ENCODE measurements at regions not wholly inside any gene's neighbourhood (a gene's known extent, or its start where the extent isn't known, plus 50 kb on each side); places are given as distances from the start of the nearest gene placed in this dataset.
"Not testable (repeated sequence)": the region's sequence is repeated elsewhere in the genome, so short reads cannot be mapped to it uniquely, and the experiment has no call there.

- peak; percentile 22 for DNase-seq
Observed at GRCh38 chr1:58249737-58250586, 296.6 kb downstream of the OMA1 start.

- no peak for DNase-seq
Observed at GRCh38 chr1:58249388-58249736, 297.2 kb downstream of the OMA1 start.

GRCh38 chr1:58248791-58249190 lies 297.7 kb downstream of the OMA1 start:
- DNase-seq, result no peak

- no peak for DNase-seq
Observed at GRCh38 chr1:58248072-58248471, 298.5 kb downstream of the OMA1 start.

GRCh38 chr1:58246549-58246948 lies 300.0 kb downstream of the OMA1 start:
- no peak for DNase-seq

GRCh38 chr1:58244872-58245271 lies 301.7 kb downstream of the OMA1 start:
- DNase-seq, result no peak

GRCh38 chr1:58238846-58239245 lies 307.7 kb downstream of the OMA1 start:
- DNase-seq, result no peak

GRCh38 chr1:58233729-58234128 lies 312.8 kb downstream of the OMA1 start:
- no peak for DNase-seq

DNA sequence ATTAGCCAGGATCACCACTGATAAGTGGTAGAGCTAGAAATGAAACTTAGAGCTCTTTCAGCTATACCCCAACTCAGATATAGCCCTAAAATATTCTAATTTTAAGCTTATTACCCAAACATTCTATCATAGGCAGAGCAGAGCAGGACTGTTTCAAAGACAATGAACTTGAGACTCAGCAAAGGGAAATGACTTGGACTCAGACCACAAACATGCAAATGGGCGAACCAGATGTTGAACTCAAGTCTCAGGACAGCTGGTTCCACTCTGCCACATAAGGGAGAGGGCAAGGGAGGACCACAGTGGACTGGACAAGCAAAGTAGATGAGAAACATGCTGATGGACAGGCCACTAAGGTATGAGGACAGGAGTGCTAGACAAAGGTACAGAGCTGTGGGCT lies 315.3 kb downstream of the OMA1 start:
- DNase-seq, result no peak

- no peak for DNase-seq
Observed at GRCh38 chr1:58227604-58228003, 318.9 kb downstream of the OMA1 start.

GRCh38 chr1:58223522-58223921 lies 323.0 kb downstream of the OMA1 start:
- no peak for DNase-seq

DNA sequence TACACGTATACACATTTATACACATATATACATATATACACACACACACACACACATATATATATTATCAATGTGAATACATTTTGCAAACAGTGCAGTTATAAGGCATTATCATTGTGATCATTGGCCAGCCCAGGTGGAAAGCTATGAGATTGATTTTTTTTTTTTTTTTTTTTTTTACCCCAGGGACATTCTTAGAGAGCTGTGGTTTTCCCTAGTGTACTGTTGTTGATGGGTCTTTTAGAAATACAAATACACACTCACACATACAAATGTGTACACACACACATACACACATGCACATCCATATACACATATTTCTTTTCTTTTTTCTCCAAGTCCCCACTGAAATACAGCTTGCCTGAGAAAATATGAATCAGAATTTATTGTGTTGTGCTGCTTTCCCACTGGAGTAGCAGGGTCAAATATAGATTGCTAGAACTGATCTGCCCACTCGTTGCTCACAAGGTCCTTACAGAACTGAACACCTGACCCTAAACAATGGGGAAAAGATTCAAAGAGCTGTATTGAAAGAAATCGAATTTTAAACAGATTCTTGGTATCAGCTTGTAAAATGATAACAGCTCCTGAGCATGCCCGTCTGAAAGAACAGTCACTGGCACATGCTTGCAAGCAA lies 325.6 kb downstream of the OMA1 start:
- DNase-seq, result no peak

GRCh38 chr1:58216169-58216568 lies 330.4 kb downstream of the OMA1 start:
- not testable (repeated sequence) for DNase-seq

DNA sequence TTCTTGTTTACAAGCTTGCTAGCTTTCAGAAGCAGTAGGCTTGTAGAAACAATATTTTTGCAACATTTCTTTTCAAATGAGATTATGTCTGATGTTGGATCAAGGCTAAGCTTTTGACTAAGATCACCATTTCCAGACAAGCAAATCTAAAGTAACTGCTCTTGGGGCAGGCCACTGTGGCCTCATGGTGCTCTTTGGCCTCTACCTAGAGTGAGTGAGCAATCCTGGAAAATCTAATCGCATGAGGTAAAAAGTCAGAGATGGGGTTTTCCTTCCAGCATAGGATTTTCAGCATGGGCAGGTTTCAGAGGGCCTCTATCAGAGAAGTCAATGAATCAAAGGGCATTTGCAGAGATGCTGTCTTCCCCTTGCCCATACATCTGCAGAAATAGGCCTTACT lies 331.9 kb downstream of the OMA1 start:
- no peak for DNase-seq

DNA sequence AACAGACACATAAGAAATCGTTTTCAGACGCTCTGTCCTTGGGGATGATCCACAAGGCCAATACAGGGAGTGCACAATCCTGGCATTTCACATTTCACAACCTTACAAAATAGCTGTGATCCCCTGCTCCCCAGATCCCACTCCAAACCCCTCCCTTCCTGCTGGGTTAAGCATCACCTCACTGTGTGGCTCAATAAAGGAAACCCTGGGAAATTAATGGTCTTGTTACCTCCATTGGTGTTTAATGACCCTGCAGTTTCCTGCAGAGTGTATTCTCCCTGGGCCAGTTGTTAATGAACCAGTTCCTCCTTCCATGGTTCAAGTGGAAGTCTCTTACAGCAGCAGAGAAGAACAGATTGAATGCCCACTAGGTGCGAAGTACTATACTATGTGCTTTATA lies 334.7 kb downstream of the OMA1 start:
- no peak for DNase-seq

- DNase-seq, result no peak
Observed at GRCh38 chr1:58209575-58209974, 337.0 kb downstream of the OMA1 start.

- DNase-seq, result no peak
Observed at GRCh38 chr1:58206749-58207148, 339.8 kb downstream of the OMA1 start.

GRCh38 chr1:58204284-58204683 lies 342.2 kb downstream of the OMA1 start:
- no peak for DNase-seq

DNA sequence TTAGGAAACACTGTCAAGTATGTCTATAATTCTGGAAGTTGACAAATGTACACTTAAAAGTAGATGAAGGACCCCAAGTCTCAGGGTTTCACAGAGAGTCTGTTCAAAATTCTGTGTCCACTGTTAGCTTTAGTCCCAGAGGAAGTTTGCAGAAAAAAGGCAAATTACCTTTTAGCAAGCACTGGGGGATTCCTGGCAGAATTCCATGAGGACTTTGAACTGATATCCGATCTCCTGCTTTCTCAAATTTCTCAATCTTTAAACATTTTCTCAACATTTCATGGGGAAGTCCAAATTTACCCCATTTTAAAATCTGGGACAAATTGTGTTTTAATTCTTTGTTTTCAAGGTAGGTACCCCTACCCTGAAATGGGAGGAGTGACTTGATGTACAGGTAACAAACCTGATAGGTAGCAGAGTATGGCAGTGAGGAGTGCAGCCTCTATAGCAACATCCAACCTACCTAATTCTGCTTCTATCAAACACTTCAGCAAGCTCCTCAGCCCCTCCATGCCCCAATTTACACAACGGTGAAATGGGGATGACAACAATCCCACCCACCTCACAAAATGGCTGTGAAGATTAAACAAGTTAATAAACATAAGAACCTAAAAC lies 344.9 kb downstream of the OMA1 start:
- DNase-seq, result no peak

DNA sequence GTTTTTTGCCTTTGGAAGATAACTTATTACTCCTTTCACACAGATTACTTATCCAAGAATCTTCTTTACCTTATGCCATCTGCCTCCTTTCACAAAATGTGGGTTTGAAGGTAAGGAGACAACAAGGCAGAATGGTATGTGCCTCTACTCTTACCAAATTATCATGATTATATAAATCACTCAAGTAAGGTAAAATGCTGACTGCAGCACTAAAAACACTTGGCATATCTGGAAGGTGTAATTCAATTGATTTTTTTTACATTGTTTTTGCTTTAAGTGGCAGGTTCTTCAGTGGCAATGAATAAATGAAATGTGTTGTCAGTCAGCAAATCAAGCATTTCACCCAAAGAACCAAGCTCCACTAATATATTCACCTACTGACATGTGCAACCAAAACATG lies 346.1 kb downstream of the OMA1 start:
- DNase-seq, result no peak

GRCh38 chr1:58197811-58198210 lies 348.7 kb downstream of the OMA1 start:
- no peak for DNase-seq

DNA sequence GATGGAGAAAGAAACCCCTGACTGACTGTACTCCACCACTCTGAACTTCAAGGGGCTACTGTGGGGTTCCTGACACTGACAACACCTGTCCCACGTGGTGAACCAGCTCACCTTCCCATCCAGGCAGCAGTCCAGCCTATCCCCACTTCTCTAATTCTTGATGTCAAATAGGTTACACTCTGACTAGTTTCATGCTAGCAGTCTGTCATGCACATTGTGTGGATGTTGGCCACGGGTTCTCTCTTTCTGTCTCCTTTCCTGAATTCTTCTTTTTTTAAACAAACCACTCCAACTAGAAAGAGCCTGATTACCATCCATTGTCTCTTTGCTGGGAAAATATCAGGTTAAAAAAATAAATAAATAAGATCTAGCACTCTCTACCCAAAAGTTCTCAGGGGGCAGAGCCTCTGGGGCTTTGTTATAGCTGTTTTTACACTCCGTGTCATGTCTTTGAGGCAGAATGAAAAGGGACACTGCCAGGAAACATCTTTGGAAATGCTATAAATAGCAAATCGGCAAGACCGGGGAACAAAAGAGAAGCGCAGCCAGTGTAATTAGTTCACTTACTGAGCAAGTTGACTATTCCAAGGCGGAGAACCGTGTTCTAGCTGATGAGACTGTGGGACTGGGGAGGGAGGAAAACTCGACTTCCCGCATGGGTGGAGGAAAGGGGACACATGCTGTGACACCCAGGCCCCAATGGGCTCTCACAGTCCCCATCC lies 356.1 kb downstream of the OMA1 start:
- DNase-seq, result no peak

- no peak for DNase-seq
Observed at GRCh38 chr1:58189453-58189852, 357.1 kb downstream of the OMA1 start.

DNA sequence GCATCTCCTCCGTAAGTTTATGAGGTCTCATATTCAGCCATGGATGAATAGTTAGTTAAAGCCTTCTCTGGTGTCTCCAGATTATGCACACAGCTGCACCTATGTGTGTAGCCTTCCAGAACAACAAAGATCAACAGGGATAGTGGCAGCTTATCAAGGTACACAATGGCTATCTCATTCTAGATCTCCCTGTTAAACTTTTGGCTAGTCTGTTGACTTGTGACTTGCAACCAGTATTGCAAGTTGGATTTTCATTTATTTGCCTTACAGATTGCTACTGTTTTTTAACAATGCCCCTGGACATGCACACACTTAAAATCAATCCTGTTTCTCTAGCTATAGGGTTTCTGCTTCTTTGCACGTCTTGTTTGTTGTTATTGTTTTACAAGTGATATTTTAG lies 363.2 kb downstream of the OMA1 start:
- no peak for DNase-seq

Data from stimulated activated CD4-positive, alpha-beta T cell treated with anti-CD3 and anti-CD28 coated beads, Interleukin-15, amount 100 ng/mL, for 24 hours (primary cell).